NB4 (cell line): ENCODE measurements at regions not wholly inside any gene's neighbourhood (a gene's known extent, or its start where the extent isn't known, plus 50 kb on each side); places are given as distances from the start of the nearest gene placed in this dataset.

Experiments used
- DNase-seq: peaks from one replicate; pipeline ENCODE4 v3.0.0; 2010; ENCODE audit warnings: low read depth
- H3K4me3 ChIP-seq: one replicate; pipeline ENCODE4 v1.5.1; 2011; ENCODE audit warnings: mild to moderate bottlenecking, low read depth, low read length, moderate library complexity
- CTCF ChIP-seq: IDR thresholded peaks from one replicate; pipeline ENCODE4 v1.5.1; 2012; ENCODE audit warnings: low read depth, low read length
- MAX ChIP-seq: IDR thresholded peaks from 2 replicates; pipeline ENCODE4 v1.6.1; 2011; ENCODE audit warnings: low read depth, low read length
- MYC ChIP-seq: IDR thresholded peaks from 2 replicates; pipeline ENCODE4 v1.6.1; 2011; ENCODE audit warnings: low read depth, low read length
- POLR2A ChIP-seq: IDR thresholded peaks from 2 replicates; pipeline ENCODE4 v1.6.1; 2011; ENCODE audit warnings: mild to moderate bottlenecking; ENCODE audit not compliant: insufficient read length; ENCODE audit errors: extremely low read depth

GRCh38 chr1:79683420-79683819, 676.9 kb upstream of the ADGRL4 start:
- no peak for DNase-seq
- H3K4me3 ChIP-seq = no peak overlapping the region
- TF ChIP-seq MAX (no peak), POLR2A (no peak), CTCF (no peak), MYC (no peak)

GRCh38 chr1:79682478-79682877, 675.9 kb upstream of the ADGRL4 start:
- TF ChIP-seq MYC (no peak), POLR2A (no peak), CTCF (no peak), MAX (no peak)
- DNase-seq = no peak

GRCh38 chr1:79681382-79681781, 674.9 kb upstream of the ADGRL4 start:
- TF ChIP-seq CTCF (no peak), POLR2A (no peak), MYC (no peak), MAX (no peak)
- H3K4me3 ChIP-seq = no peak overlapping the region
- no peak for DNase-seq

More at GRCh38 chr1:79682478-79682877, 675.9 kb upstream of the ADGRL4 start:
- no peak overlapping the region for H3K4me3 ChIP-seq

GRCh38 chr1:79679916-79680315, 673.4 kb upstream of the ADGRL4 start:
- TF ChIP-seq POLR2A = no peak
- TF ChIP-seq CTCF = no peak
- no peak for TF ChIP-seq MYC
- TF ChIP-seq MAX = no peak
- DNase-seq = no peak
- no peak overlapping the region for H3K4me3 ChIP-seq

- no peak for TF ChIP-seq POLR2A
- TF ChIP-seq MYC = no peak
- TF ChIP-seq MAX = no peak
- TF ChIP-seq CTCF = no peak
- no peak overlapping the region for H3K4me3 ChIP-seq
- DNase-seq = no peak
Measured at GRCh38 chr1:79667848-79668696, 661.5 kb upstream of the ADGRL4 start.
